GM18870 (cell line): ENCODE measurements at regions not wholly inside any gene's neighbourhood (a gene's known extent, or its start where the extent isn't known, plus 50 kb on each side); places are given as distances from the start of the nearest gene placed in this dataset.

Source experiments
- ATAC-seq: cut with Tn5 transposase; IDR thresholded peaks from one replicate; pipeline ENCODE4 v1.9.1; 2021; ENCODE audit warnings: moderate library complexity; ENCODE audit not compliant: unreplicated experiment

DNA sequence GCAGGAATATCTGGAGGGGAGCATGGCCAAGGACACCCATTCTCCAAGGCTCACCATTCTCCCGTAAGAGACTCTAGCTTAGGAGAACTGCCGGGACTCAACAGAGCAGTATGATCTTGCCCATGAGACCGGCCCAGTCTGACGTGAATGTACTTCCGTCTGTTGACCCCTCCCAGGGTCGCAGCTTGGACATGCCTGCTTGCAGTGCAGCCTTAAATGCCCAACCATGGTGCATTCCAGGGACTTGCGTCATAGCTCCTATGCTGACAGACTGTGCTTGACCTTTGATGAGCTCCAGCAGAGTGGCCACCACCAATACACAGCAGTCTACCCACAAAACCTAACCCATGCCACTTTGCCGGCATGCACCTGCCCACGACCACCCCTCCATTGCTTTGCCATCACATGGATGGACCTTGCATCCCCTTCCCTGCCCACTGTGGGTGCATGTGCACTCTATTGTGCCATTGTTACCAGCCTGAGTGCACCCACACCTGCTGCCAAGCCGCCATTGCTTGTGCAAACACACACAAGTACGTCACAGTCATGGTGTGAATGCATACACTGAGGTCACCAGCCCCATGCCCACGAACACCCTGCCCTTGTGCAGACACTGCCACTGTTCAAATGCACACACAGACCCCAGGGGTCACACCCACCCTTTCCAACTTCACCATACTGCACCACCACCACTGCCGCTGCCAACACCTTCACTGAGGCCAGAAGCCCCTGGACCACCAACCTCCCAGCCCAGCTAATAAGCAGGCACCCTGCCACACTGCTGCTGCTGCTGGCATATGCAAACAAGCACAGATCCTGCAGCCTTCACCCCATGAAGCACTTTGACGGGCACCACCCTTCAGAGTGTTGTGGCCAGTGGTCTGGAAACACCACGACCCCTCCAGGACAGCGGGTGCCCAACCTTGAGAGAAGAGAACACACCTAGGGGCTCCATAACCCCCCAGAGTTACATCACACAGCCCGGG lies 1141.3 kb downstream of the BRINP3 start:
- ATAC-seq = no peak

- ATAC-seq = no peak
Observed at GRCh38 chr1:189349607-189350006, 1128.1 kb downstream of the BRINP3 start.

DNA sequence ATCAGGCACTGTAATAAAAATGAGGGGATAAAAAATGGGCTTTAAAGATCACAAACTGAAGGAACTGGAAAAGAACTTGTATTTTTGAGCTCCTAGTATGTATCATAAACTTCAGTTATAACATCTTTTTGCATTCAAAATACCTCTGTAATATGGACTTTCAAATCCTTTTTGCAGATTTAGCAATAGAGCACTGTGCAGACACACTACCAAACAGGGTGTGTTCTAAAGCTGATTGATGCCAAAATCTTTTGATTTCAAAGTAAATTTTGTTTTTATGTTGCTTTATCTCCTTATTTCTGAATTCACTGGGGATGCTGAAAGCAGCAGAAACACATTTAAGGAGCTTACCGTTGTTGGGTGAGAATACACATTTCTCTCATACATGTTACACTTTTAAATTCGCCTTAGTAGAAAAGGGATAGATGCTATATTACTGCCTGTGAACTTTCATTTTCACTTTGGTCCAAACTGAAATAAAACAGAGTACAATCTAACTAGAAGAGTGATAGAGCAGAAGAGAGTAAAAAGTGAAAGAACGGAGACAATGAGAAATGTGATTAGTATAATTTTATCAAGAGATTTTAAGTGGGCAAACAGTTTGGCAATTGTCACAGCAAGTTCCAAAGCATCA lies 1126.6 kb downstream of the BRINP3 start:
- no peak for ATAC-seq

DNA sequence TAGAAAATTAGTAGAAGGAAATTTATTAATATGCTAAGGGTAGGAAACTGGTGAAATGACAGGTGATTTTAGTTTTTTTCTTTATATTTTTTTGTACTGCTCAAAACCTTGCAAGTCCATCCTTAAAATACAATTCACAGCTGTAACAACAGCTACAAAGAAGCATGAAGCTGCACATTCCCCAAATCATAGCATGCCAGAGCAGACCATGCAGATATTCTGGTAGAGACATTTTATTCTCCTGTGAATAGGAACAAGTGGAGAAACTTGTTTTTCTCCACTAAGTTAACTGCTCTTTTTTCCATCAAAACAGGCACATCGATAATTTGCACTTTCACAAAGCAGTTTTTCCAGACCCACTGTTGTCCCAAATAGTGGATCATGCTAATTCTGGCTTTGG lies 1125.7 kb downstream of the BRINP3 start:
- ATAC-seq = no peak

GRCh38 chr1:189356206-189356605 lies 1121.5 kb downstream of the BRINP3 start:
- ATAC-seq = no peak

DNA sequence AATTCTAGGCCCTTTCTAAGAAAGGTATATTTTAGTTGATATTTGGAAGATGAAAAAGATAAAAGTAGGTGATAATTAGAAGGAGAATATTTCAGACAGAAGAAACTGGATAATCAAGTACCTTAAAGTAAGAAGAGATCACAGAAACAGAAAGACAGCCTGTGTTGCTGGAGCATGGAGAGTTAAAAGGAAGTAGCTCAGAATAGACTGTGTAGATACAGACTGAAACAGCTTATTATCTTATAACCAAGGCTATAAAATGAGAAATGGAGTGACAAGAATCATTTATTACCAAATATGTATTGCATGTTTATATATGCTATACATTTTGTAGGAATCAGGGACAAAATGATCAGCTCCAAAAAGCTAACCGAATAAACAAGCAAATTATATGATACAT lies 1120.3 kb downstream of the BRINP3 start:
- ATAC-seq = no peak

DNA sequence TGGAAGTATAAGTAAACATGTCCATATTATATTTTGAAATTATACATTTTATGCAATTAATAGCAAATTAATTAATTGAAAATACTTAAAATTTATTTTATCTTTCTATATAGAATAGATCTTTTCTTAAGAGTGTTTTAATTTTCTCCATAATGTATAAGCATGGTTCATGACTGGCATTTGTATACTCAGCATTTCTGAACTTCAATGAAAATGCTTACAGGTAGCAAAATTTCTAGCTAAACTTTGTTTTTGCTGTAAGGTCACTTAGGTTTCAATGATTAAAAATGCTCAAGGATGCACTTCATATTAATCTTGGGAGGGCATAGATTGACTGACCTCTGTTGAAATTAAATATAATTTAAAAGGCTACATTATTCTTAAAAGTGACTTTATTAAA lies 1108.1 kb downstream of the BRINP3 start:
- ATAC-seq = no peak

- no peak for ATAC-seq
Observed at GRCh38 chr1:189374816-189375215, 1102.8 kb downstream of the BRINP3 start.

GRCh38 chr1:189405419-189405818 lies 1072.2 kb downstream of the BRINP3 start:
- ATAC-seq = no peak

DNA sequence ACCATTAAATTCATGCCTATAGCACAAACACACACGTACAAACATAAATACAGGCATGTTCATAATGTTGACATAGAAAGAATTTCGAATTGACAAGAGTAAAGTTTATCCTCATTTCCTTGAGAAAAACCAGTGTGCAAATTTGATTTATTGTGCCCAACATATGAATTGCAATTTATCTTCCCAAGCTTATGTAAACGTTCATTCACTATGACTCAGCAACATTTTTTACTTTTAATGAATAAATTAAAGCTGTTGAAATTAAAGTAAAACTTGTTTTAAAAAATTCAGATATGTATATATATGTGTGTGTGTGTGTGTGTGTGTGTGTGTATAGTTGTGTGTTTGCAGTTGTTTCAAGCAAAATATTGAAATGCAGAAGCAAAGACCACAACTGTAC lies 1067.9 kb downstream of the BRINP3 start:
- ATAC-seq = no peak

DNA sequence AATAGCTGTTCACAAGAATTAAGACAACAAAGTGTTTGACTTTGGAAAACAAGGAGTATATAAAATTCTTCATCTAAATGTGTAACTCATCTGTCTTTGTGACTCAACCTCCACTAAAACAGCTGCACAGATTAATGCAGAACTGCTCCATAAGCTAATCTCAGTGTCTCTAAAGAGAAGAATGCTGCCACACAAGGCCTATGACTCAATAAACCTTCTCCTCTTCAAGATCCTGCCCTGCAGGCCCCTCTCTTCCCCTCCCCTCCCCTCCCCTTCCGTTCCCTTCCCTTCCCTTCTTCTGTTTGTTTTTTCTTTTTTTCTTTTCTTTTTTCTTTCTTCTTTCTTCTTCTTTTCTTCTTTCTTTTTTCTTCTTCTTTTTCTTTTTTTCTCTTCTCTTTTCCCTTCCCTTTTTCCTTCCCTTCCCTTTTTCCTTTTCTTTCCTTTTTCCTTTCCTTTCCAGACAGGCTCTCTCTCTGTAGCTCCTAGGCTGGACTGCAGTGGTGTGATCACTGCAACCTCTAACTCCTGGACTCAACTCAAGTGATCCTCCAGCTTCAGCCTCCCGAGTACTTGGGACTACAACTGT lies 1052.8 kb downstream of the BRINP3 start:
- no peak for ATAC-seq

DNA sequence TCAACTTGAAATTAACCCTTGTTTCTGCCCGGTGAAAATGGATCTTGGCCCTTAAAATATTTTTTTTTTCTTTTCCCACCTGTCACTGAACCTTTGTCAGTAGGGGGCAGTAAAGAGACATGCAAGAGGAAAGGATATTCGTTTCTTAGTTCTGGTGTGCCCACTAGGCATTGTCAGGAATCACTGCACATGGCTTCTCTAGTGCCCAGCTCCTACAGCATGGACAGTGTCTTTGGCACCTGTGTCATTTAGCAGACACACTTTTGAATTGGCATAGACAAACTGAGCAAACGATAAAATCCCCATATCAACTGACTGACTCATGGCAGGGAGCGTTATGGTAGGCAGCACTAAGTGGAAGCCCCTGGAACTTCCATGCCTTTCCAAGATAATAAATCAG lies 1048.1 kb downstream of the BRINP3 start:
- no peak for ATAC-seq

DNA sequence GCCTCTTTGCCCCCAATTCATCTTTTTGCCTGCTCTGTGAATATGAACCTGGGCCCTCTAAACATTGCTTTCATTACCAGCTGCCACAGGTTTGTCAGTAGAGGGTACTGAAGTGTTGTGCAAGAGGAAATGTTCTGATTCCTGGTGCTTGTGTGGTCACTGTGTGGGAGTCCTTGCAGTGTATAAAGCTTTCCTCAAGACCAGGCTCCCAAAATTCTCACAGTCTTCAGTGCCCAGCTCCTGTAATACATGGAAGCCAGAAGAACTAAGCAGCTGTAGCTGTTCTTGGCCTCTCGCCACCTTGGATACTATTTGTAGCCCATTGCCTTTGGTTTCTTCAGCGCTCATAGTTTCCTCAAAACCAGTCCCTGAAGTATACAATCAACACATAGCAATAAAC lies 1046.2 kb downstream of the BRINP3 start:
- no peak for ATAC-seq

- ATAC-seq = no peak
Observed at GRCh38 chr1:189432753-189433152, 1044.9 kb downstream of the BRINP3 start.

- no peak for ATAC-seq
Observed at GRCh38 chr1:189434461-189434860, 1043.2 kb downstream of the BRINP3 start.

GRCh38 chr1:189435398-189435797 lies 1042.3 kb downstream of the BRINP3 start:
- ATAC-seq = no peak

DNA sequence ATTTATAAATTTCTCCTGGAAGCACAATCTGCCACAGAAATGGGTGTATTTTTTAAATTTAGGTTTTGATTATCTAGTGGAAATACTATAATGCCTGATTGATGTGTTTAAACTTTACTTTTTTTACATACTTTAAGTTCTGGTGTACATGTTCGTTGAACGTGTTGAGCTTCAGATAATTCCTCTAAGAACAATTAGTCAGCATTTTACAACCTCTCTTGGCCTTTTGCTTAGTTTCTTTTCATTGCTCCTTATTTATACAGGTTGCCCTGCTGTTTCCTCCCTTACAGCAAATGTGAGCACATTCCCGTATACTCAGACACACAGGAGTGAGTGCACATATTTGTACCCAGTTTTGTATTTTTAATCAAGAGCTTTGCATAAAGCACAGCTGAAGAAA lies 1038.9 kb downstream of the BRINP3 start:
- no peak for ATAC-seq

DNA sequence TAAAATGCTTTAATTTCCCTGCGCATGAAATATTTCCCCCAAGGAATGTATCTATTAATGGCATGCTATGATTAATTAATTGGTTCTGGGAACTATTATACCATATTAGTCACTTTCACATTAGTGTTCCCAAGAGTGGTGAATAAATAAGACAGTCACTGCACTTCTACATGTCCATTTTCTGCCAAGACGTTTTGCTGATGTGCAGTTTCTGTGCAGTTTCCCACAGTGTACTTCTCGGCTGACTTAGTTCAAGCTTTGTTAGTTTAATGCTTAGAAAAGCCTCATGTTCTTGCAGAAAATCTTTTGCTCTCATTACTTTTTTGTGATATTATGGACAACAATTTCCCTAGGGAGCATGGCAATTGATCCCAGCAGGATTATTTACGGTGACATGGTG lies 1014.5 kb downstream of the BRINP3 start:
- ATAC-seq = no peak

DNA sequence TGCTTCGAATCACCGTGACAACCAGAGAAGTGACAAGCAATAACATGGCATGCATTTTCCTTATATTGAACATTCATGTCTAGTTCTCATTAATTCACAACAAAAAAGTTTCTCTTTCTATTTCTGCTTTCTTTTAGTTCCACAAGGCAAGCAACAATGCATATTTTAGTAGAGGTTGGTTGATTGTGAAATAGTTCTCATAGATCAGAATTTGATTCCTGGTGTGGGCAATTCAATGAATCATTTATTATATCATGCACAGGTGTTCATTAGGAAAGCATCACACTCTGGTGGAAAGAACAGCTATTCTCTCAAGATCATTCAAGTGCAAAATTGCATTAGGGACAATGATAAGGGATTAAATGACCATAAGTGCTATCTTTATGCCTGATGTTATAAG lies 980.9 kb downstream of the BRINP3 start:
- no peak for ATAC-seq

GRCh38 chr1:189499736-189500135 lies 977.9 kb downstream of the BRINP3 start:
- no peak for ATAC-seq

GRCh38 chr1:189500778-189501177 lies 976.9 kb downstream of the BRINP3 start:
- no peak for ATAC-seq

DNA sequence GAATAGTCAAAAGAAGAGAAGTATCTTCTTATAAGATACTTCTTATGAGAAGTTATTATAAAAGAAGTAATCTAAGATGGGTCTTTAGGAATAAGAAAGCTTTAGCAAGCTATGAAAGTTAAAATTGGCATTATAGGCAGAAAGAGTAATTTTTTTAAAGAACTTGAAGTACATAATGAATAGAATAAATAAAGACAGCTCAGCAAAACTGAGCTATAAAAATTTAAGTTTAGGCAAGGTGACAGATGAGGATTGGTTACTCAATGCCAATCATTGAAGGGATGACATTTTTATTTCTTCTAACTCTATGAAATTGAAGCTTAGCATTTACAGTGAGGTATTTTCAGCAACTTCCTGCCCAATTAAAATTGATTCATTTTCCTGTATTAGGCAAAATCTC lies 966.8 kb downstream of the BRINP3 start:
- ATAC-seq = no peak
